ENCODE measurements at regions not wholly inside any gene's neighbourhood (a gene's known extent, or its start where the extent isn't known, plus 50 kb on each side); places are given as distances from the start of the nearest gene placed in this dataset.

GRCh38 chr2:104786204-104786603 is 67.7 kb upstream of the POU3F3 start:
- Histone ChIP-seq H3K27me3 (peaks cover 0 to 10% of the 10 kb centered on the region in 2 donors), H3K4me3 (no peak overlapping the region), H3K27ac (no peak overlapping the region), H3K4me1 (no peaks in the 10 kb centered on the region), H3K36me3 (no peaks in the 10 kb centered on the region), H3K9me3 (no peaks in the 10 kb centered on the region)
- intact Hi-C loops (cut with DNase I): no loop called here
- TF ChIP-seq CTCF (IDR thresholded peaks at IDR 0.05): no peak
- no peak for DNase-seq
- no peak for ATAC-seq

- Histone ChIP-seq H3K36me3 (no peaks in the 10 kb centered on the region), H3K4me1 (no peaks in the 10 kb centered on the region), H3K27ac (no peak overlapping the region), H3K4me3 (no peak overlapping the region), H3K27me3 (peaks cover 0 to 10% of the 10 kb centered on the region in 2 donors), H3K9me3 (no peaks in the 10 kb centered on the region)
- DNase-seq (no peak), ATAC-seq (no peak)
- no peak for TF ChIP-seq CTCF (IDR thresholded peaks at IDR 0.05)
- intact Hi-C loops (cut with DNase I): no loop called here
Measured at GRCh38 chr2:104786821-104787220, 67.1 kb upstream of the POU3F3 start.

- ATAC-seq: no peak
Measured at GRCh38 chr2:104787298-104788065, 66.4 kb upstream of the POU3F3 start.

GRCh38 chr2:104788742-104789455 is 65.0 kb upstream of the POU3F3 start:
- no peak overlapping the region for H3K4me3 ChIP-seq
- no peak for TF ChIP-seq CTCF (IDR thresholded peaks at IDR 0.05)
- no peaks in the 10 kb centered on the region for H3K36me3 ChIP-seq
- no peaks in the 10 kb centered on the region for H3K4me1 ChIP-seq
- intact Hi-C loops (cut with DNase I): no loop called here
- no peaks in the 10 kb centered on the region for H3K9me3 ChIP-seq
- ATAC-seq (no peak), DNase-seq (no peak)
- peaks cover 0 to 10% of the 10 kb centered on the region in 2 donors for H3K27me3 ChIP-seq
- H3K27ac ChIP-seq: no peak overlapping the region

More at GRCh38 chr2:104787298-104788065, 66.4 kb upstream of the POU3F3 start:
- intact Hi-C loops (cut with DNase I): no loop called here
- DNase-seq: no peak
- peaks cover 0 to 10% of the 10 kb centered on the region in 2 donors for H3K27me3 ChIP-seq
- H3K4me3 ChIP-seq: no peak overlapping the region
- no peak overlapping the region for H3K27ac ChIP-seq
- H3K9me3 ChIP-seq: no peaks in the 10 kb centered on the region
- no peaks in the 10 kb centered on the region for H3K36me3 ChIP-seq
- H3K4me1 ChIP-seq: no peaks in the 10 kb centered on the region
- no peak for TF ChIP-seq CTCF (IDR thresholded peaks at IDR 0.05)

- no peaks in the 10 kb centered on the region for H3K9me3 ChIP-seq
- DNase-seq (no peak), ATAC-seq (no peak)
- TF ChIP-seq CTCF (IDR thresholded peaks at IDR 0.05): no peak
- intact Hi-C loops (cut with DNase I): no loop called here
- H3K27me3 ChIP-seq: peaks cover 0 to 10% of the 10 kb centered on the region in 2 donors
- H3K4me3 ChIP-seq: no peak overlapping the region
- H3K4me1 ChIP-seq: no peaks in the 10 kb centered on the region
- no peak overlapping the region for H3K27ac ChIP-seq
- H3K36me3 ChIP-seq: no peaks in the 10 kb centered on the region
Measured at GRCh38 chr2:104790100-104790811, 63.7 kb upstream of the POU3F3 start.

Data from left lung (tissue), 4 donors.